Neural crest cell (in vitro differentiated cells): ENCODE measurements at regions not wholly inside any gene's neighbourhood (a gene's known extent, or its start where the extent isn't known, plus 50 kb on each side); places are given as distances from the start of the nearest gene placed in this dataset.

Experiments
- DNase-seq: peaks from one replicate; pipeline ENCODE4 v3.0.0; 2021; ENCODE audit warnings: low read depth, mixed read lengths, low spot score
- H3K27ac Mint-ChIP-seq: one replicate; pipeline ENCODE4 v1.8.0; 2021; ENCODE audit warnings: mild to moderate bottlenecking, mixed read lengths; ENCODE audit not compliant: unreplicated experiment
- H3K27me3 Mint-ChIP-seq: 2 replicates; pipeline ENCODE4 v1.8.0; 2021; ENCODE audit warnings: low read depth, mild to moderate bottlenecking, mixed read lengths
- H3K36me3 Mint-ChIP-seq: 2 replicates; pipeline ENCODE4 v1.8.0; 2021; ENCODE audit warnings: low read depth, mild to moderate bottlenecking, mixed read lengths
- H3K4me1 Mint-ChIP-seq: 2 replicates; pipeline ENCODE4 v1.8.0; 2021; ENCODE audit warnings: mixed read lengths
- H3K4me3 Mint-ChIP-seq: one replicate; pipeline ENCODE4 v1.8.0; 2021; ENCODE audit warnings: mild to moderate bottlenecking, mixed read lengths
- H3K9me3 Mint-ChIP-seq: 2 replicates; pipeline ENCODE4 v1.8.0; 2021; ENCODE audit warnings: mixed read lengths
- TF ChIP-seq, protein P1 (sequence below): fragments of 200-600 bp; sonication (generic); conservative IDR thresholded peaks from 2 replicates; pipeline ENCODE4 v1.5.0; 2021; ENCODE audit warnings: antibody characterized with exemption, mild to moderate bottlenecking

DNA sequence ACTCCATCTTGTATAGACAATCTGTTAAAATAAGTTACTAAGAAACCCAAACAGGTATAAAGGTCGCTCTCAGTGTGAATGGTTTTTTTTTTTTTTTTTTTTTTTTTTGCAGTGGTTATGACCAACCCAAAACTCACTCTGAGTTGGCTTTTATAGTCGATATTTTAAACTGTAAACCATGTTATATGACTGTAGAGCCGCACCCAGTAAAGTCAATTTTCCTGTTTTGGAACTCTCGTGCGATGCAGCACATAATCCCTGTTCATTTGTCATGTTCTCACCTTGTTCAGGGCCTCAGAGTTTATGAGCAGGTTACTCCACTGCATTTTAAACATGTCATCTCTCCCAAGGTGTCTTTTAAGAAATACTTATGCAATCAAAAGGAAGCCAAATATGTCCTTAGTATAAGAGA lies 112.5 kb downstream of the KLF5 start:
- Mint-ChIP-seq H3K4me3 (no peak overlapping the region), H3K36me3 (no peaks in the 10 kb centered on the region), H3K4me1 (peaks cover 29% of the 10 kb centered on the region), H3K27ac (no peak overlapping the region), H3K9me3 (peaks cover 9% of the 10 kb centered on the region), H3K27me3 (no peaks in the 10 kb centered on the region)
- TF ChIP-seq, protein P1, sequence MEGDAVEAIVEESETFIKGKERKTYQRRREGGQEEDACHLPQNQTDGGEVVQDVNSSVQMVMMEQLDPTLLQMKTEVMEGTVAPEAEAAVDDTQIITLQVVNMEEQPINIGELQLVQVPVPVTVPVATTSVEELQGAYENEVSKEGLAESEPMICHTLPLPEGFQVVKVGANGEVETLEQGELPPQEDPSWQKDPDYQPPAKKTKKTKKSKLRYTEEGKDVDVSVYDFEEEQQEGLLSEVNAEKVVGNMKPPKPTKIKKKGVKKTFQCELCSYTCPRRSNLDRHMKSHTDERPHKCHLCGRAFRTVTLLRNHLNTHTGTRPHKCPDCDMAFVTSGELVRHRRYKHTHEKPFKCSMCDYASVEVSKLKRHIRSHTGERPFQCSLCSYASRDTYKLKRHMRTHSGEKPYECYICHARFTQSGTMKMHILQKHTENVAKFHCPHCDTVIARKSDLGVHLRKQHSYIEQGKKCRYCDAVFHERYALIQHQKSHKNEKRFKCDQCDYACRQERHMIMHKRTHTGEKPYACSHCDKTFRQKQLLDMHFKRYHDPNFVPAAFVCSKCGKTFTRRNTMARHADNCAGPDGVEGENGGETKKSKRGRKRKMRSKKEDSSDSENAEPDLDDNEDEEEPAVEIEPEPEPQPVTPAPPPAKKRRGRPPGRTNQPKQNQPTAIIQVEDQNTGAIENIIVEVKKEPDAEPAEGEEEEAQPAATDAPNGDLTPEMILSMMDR: no peak
- no peak for DNase-seq

DNA sequence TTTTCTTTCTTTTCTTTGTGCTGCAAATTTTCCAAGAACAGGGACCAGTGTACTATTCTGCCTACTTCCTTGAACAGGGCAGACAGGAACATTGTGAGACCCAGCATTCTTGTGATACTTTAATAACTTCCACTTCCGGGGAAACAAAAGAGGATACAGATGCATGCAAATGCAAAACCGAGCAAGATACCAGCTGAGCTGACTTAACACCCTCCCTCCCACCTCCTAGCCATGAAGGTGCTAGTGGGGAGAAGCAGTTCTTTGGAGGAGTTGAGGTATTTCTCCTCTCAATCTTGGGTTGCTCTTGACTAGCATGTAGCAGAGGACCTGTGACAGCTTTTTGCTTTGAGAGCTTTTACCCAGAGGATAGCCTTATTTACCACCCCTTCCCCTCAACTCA lies 111.2 kb downstream of the KLF5 start:
- no peaks in the 10 kb centered on the region for H3K27me3 Mint-ChIP-seq
- peaks cover 9% of the 10 kb centered on the region for H3K9me3 Mint-ChIP-seq
- peaks cover 29% of the 10 kb centered on the region for H3K4me1 Mint-ChIP-seq
- H3K36me3 Mint-ChIP-seq: no peaks in the 10 kb centered on the region
- no peak overlapping the region for H3K27ac Mint-ChIP-seq
- H3K4me3 Mint-ChIP-seq: no peak overlapping the region
- TF ChIP-seq, protein P1: no peak
- DNase-seq: no peak

DNA sequence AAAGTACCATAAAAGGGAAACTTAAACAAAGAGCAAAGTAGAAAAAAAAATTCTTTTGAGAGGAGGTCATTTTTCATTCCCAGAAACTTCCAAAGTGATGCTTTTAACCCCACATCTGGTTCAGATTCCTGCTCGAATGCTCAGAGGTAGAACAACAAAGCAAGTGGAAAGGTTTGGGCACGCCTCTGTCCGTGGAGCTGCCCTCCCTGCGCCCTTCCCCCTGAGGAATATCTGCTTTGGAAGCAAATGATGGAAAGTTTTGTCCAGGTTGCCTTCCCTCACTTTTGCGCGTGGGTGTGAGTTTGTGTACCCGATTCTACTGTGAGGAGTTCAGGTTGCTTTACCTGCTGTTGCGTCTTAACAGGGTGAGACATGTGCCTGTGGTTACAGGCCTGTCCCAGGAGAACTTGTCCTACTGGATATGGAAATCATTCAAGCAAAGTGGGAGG lies 110.2 kb downstream of the KLF5 start:
- DNase-seq: no peak

DNA sequence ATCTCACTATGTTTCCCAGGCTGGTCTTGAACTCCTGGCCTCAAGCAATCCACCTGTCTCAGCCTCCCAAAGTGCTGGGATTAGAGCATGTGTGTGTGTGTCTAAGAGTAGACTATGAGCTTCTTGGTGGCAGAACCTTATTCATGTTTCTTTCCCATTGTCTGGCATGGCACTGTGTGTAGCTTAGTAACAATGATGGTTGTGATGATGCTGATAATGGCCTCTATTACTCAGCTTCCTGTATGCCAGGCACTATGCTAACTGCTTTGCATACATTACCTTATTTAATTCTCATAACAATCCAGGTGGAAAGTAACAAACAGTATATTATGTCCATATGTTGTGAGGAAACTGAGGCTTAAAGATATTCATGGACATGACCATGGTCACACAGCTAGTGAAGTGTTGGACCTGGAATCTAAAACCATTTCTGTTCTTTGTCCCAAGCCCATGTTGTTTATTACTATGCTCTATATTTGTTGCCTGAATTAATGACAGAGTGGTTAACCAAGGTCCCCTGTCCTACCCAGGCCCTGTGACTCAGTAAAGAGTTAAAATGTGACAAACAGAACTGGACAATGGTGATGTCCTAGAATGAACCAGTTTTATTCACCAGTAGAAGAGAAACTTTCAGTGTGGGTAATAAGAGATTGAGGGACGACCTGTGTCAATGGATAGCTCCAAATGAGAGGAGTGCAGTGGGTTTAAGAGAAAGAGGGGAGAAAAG lies 109.6 kb downstream of the KLF5 start:
- Mint-ChIP-seq H3K4me3 (no peak overlapping the region), H3K9me3 (peaks cover 2% of the 10 kb centered on the region), H3K36me3 (no peaks in the 10 kb centered on the region), H3K27ac (no peak overlapping the region), H3K27me3 (no peaks in the 10 kb centered on the region), H3K4me1 (peaks cover 25% of the 10 kb centered on the region)
- TF ChIP-seq, protein P1: no peak
- DNase-seq: no peak

More for the DNA sequence above, 110.2 kb downstream of the KLF5 start:
- H3K4me1 Mint-ChIP-seq: peaks cover 29% of the 10 kb centered on the region
- no peaks in the 10 kb centered on the region for H3K36me3 Mint-ChIP-seq
- no peaks in the 10 kb centered on the region for H3K27me3 Mint-ChIP-seq
- no peak overlapping the region for H3K27ac Mint-ChIP-seq
- no peak overlapping the region for H3K4me3 Mint-ChIP-seq
- TF ChIP-seq, protein P1: no peak
- peaks cover 5% of the 10 kb centered on the region for H3K9me3 Mint-ChIP-seq

DNA sequence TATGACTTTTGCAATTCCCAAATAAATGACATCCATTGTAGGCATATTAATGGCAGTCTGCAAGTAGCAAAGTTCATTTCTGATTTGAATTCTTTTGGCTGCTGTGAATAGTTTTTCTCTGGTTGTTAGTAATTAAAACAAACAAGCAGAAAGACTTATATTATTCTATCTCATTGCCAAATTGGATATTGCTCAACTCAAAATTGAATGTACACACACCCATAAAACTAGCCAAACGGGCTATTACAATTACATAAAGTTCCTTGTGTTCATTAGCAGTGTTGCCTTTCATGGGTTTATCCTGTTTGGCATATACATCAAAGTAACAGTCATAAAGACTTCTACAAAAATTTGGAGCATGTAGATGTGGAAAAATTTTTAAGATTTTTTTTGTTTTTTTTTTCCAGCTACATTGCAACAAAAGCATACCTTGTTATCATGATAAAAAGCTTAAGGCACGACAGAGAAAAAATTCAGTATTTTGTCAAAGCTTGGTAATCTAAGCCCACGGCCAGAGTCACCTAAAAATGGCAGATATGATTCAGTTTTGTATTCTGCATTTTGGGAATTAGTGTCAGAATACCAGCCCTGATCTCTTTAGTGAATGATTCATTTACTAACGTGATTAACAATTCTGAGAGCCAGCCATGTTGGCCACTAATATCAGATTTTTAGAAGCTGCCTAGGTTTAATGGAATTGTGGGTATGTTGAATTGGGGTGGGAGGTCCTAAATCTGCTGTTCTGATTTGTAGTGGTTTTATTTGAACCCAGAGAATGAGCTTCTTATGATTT lies 108.4 kb downstream of the KLF5 start:
- Mint-ChIP-seq H3K4me1 (peaks cover 19% of the 10 kb centered on the region), H3K9me3 (peaks cover 2% of the 10 kb centered on the region), H3K4me3 (no peak overlapping the region), H3K27me3 (no peaks in the 10 kb centered on the region), H3K36me3 (no peaks in the 10 kb centered on the region), H3K27ac (no peak overlapping the region)
- TF ChIP-seq, protein P1: no peak
- DNase-seq: no peak
